Neural progenitor cell (in vitro differentiated cells): ENCODE measurements at regions not wholly inside any gene's neighbourhood (a gene's known extent, or its start where the extent isn't known, plus 50 kb on each side); places are given as distances from the start of the nearest gene placed in this dataset.

Experiments used
- CTCF ChIP-seq: fragments of 200-600 bp; sonication (generic); IDR thresholded peaks from 2 replicates; pipeline ENCODE4 v1.5.1; 2017; ENCODE audit warnings: antibody characterized with exemption, mild to moderate bottlenecking
- EZH2 ChIP-seq: fragments of 200-600 bp; sonication (generic); IDR thresholded peaks from 2 replicates; pipeline ENCODE4 v1.6.1; 2017; ENCODE audit warnings: antibody characterized with exemption, mild to moderate bottlenecking, moderate library complexity

- TF ChIP-seq CTCF = no peak
- TF ChIP-seq EZH2 = no peak
Measured at GRCh38 chr18:79612291-79613108, 67.1 kb upstream of the CTDP1 start.
